ENCODE measurements at regions not wholly inside any gene's neighbourhood (a gene's known extent, or its start where the extent isn't known, plus 50 kb on each side); places are given as distances from the start of the nearest gene placed in this dataset.

DNA sequence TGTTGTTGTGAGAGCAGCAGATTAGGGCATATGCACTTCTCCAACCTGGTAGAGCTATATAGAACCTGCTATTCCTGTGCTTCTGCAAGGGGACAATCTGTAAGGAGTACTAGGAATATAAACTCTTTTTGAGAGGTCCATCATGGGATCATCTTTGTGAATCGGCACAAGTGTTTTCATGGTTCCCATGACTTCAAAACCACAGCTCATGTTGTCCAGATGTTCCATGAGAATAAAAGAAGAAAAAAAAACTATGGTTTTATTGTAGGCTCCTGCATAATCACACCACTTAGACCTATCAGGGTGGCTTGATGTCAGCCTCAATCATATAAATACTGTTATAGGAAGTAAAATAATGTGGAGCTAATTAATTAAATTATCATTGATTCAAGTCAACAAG, 311.4 kb upstream of the ATP2B1 start:
- Mint-ChIP-seq H3K4me1 (peaks cover 38% of the 10 kb centered on the region), H3K9me3 (peaks cover 4% of the 10 kb centered on the region), H3K27ac (no peak overlapping the region), H3K27me3 (ENCODE audit: low read depth) (no peaks in the 10 kb centered on the region), H3K4me3 (no peak overlapping the region), H3K36me3 (peaks cover 2% of the 10 kb centered on the region)
- TF ChIP-seq, protein P1, sequence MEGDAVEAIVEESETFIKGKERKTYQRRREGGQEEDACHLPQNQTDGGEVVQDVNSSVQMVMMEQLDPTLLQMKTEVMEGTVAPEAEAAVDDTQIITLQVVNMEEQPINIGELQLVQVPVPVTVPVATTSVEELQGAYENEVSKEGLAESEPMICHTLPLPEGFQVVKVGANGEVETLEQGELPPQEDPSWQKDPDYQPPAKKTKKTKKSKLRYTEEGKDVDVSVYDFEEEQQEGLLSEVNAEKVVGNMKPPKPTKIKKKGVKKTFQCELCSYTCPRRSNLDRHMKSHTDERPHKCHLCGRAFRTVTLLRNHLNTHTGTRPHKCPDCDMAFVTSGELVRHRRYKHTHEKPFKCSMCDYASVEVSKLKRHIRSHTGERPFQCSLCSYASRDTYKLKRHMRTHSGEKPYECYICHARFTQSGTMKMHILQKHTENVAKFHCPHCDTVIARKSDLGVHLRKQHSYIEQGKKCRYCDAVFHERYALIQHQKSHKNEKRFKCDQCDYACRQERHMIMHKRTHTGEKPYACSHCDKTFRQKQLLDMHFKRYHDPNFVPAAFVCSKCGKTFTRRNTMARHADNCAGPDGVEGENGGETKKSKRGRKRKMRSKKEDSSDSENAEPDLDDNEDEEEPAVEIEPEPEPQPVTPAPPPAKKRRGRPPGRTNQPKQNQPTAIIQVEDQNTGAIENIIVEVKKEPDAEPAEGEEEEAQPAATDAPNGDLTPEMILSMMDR (IDR thresholded peaks at IDR 0.05; ENCODE audit: unreplicated experiment), result no peak
- no peak for DNase-seq (ENCODE audit: low spot score in 2 of 2, unreplicated experiment in 2 of 2)

DNA sequence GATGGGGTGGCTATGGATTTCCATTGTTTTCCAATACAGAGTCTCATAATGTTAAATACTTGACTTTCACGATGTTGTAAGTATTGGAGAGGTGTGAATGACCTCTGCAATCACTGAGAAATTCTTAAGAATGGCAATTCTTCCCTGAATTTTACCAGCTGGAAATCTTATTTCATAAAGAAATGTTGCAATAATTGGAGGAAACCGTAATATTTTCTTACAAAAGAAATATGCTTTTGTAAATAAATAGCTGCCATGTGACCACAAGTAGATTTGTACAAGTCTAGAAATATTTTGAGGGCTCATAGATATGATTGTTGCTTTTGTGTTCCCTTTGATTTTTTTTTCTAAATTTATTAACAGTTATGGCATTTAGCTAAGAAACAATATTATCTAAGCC, 308.7 kb upstream of the ATP2B1 start:
- Mint-ChIP-seq H3K4me3 (no peak overlapping the region), H3K4me1 (peaks cover 25% of the 10 kb centered on the region), H3K9me3 (no peaks in the 10 kb centered on the region), H3K27me3 (ENCODE audit: low read depth) (no peaks in the 10 kb centered on the region), H3K36me3 (no peaks in the 10 kb centered on the region), H3K27ac (no peak overlapping the region)
- TF ChIP-seq, protein P1 (IDR thresholded peaks at IDR 0.05; ENCODE audit: unreplicated experiment), result no peak
- no peak for DNase-seq (ENCODE audit: low spot score in 2 of 2, unreplicated experiment in 2 of 2)

DNA sequence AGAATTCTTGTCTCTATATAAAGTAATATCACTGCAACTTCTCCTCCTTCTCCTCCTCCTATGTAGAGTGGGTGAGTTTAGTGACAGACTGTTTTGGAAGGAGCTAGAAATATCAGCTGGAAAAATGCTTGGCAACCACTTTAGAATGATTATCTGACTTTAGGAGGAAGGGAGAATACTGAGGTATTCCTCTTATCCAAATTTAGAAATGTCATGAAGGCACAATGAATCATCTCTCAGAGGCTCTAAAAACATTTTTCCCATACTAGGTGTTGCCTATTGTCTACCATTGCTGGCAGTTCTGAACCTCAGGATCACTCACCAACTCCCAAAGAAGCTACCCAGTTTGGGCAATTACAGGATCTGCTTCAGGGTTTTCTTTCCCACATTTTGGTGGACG, 306.6 kb upstream of the ATP2B1 start:
- Mint-ChIP-seq H3K4me1 (peaks cover 29% of the 10 kb centered on the region), H3K36me3 (no peaks in the 10 kb centered on the region), H3K4me3 (no peak overlapping the region), H3K27me3 (ENCODE audit: low read depth) (no peaks in the 10 kb centered on the region), H3K27ac (no peak overlapping the region), H3K9me3 (no peaks in the 10 kb centered on the region)
- DNase-seq (ENCODE audit: low spot score in 2 of 2, unreplicated experiment in 2 of 2), result no peak
- TF ChIP-seq, protein P1 (IDR thresholded peaks at IDR 0.05; ENCODE audit: unreplicated experiment), result no peak

DNA sequence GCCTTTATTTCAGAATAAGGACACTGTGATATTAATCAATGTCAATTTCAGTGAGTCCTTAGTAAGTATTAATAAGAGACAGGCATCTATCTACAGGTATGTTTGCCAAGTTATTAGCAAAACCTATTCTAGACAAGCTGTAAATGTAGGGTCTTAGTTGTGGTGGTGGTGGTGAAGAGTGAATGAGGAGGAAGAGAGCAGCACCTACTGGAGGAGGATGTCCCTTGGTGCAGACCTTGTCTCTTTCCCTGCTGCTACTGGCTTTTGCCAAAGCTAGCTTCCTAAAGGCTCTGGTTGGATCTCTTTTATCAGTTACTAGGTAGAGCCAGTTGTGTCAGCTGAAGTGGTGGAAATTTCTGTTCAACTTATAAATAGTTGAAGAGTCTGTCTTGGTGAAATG, 304.8 kb upstream of the ATP2B1 start:
- no peaks in the 10 kb centered on the region for H3K36me3 Mint-ChIP-seq
- no peak for DNase-seq (ENCODE audit: low spot score in 2 of 2, unreplicated experiment in 2 of 2)
- H3K4me1 Mint-ChIP-seq, result peaks cover 29% of the 10 kb centered on the region
- H3K27ac Mint-ChIP-seq, result no peak overlapping the region
- TF ChIP-seq, protein P1 (IDR thresholded peaks at IDR 0.05; ENCODE audit: unreplicated experiment), result no peak
- no peaks in the 10 kb centered on the region for H3K9me3 Mint-ChIP-seq
- no peaks in the 10 kb centered on the region for H3K27me3 Mint-ChIP-seq (ENCODE audit: low read depth)
- H3K4me3 Mint-ChIP-seq, result no peak overlapping the region

DNA sequence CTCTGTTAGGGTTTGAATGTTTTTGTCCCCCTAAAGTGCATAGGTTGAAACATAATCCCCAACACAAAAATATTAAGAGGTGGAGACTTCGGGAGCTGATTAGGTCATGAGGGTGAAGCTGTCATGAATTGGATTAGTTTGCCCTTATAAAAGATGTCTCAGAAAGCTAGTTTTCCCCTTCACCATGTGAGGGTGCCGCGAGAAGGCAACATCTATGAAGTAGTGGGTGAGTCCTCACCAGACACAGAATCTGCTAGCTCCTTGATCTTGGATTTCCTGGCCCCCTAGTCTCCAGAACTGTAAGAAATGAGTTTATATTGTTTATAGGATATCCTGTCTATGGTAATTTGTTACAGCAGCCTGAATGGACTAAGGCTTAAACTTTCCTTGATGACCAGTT, 301.5 kb upstream of the ATP2B1 start:
- TF ChIP-seq, protein P1 (IDR thresholded peaks at IDR 0.05; ENCODE audit: unreplicated experiment), result no peak
- no peaks in the 10 kb centered on the region for H3K36me3 Mint-ChIP-seq
- no peak overlapping the region for H3K4me3 Mint-ChIP-seq
- no peaks in the 10 kb centered on the region for H3K27me3 Mint-ChIP-seq (ENCODE audit: low read depth)
- peaks cover 18% of the 10 kb centered on the region for H3K4me1 Mint-ChIP-seq
- no peak overlapping the region for H3K27ac Mint-ChIP-seq
- H3K9me3 Mint-ChIP-seq, result no peaks in the 10 kb centered on the region
- no peak for DNase-seq (ENCODE audit: low spot score in 2 of 2, unreplicated experiment in 2 of 2)

DNA sequence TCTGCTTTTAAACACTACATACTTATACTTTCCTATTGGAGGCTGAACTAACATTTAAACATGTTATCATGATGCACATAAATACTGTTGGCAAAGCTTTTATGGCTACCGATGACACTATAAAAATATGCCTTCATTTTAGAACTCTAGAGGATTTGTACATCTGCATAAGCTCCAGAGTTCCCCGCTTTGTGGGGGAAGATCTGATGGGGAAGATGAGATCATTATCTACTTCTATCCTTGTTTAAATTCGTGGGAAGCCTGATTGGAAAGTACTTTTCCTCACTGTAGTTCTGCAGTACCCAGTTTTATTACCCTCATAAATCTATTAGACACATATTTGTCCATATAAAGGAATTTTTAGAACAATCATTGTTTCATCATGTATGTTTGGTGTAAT, 299.6 kb upstream of the ATP2B1 start:
- Mint-ChIP-seq H3K27me3 (ENCODE audit: low read depth) (no peaks in the 10 kb centered on the region), H3K4me1 (peaks cover 32% of the 10 kb centered on the region), H3K36me3 (no peaks in the 10 kb centered on the region), H3K9me3 (no peaks in the 10 kb centered on the region), H3K4me3 (no peak overlapping the region), H3K27ac (no peak overlapping the region)
- DNase-seq (ENCODE audit: low spot score in 2 of 2, unreplicated experiment in 2 of 2), result no peak
- TF ChIP-seq, protein P1 (IDR thresholded peaks at IDR 0.05; ENCODE audit: unreplicated experiment), result no peak

All from mesothelial cell of epicardium (in vitro differentiated cells).